SU-DHL-6 (cell line): ENCODE measurements at regions not wholly inside any gene's neighbourhood (a gene's known extent, or its start where the extent isn't known, plus 50 kb on each side); places are given as distances from the start of the nearest gene placed in this dataset.

ENCODE experiments used
- EZH2phosphoT487 ChIP-seq: fragments of 200-600 bp; sonication (generic), shearing (Covaris generic); conservative IDR thresholded peaks from 2 replicates; pipeline ENCODE4 v1.6.1; 2018; ENCODE audit warnings: mild to moderate bottlenecking, antibody characterized with exemption, low read length, moderate library complexity, mixed read lengths
- TF ChIP-seq, protein P1 (sequence below): fragments of 200-600 bp; sonication (generic); IDR thresholded peaks from one replicate; pipeline ENCODE4 v1.5.1; 2017; ENCODE audit warnings: antibody characterized with exemption, mild to moderate bottlenecking, low read length, moderate library complexity; ENCODE audit not compliant: insufficient read depth, poor library complexity, severe bottlenecking

DNA sequence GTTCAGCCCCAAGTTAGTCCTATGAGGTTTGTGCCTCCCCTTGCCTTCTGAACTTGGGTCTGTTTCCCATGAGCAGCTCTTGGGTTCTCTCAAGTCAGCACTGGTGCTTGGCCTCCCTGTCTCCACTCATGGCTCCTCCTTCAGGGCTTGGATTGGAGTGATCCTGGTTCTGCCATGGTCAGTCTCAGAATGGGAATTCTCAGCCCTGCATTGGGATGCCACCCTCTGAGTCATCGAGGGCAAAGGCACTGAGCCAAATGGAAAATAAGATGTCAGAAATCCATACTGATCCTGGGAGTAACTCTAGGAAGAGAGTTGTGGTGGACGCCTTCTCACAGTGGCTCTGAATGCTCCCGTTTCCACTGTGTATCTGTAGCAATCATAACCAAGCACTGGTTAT lies 233.4 kb upstream of the HABP2 start:
- TF ChIP-seq, protein P1, sequence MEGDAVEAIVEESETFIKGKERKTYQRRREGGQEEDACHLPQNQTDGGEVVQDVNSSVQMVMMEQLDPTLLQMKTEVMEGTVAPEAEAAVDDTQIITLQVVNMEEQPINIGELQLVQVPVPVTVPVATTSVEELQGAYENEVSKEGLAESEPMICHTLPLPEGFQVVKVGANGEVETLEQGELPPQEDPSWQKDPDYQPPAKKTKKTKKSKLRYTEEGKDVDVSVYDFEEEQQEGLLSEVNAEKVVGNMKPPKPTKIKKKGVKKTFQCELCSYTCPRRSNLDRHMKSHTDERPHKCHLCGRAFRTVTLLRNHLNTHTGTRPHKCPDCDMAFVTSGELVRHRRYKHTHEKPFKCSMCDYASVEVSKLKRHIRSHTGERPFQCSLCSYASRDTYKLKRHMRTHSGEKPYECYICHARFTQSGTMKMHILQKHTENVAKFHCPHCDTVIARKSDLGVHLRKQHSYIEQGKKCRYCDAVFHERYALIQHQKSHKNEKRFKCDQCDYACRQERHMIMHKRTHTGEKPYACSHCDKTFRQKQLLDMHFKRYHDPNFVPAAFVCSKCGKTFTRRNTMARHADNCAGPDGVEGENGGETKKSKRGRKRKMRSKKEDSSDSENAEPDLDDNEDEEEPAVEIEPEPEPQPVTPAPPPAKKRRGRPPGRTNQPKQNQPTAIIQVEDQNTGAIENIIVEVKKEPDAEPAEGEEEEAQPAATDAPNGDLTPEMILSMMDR = no peak
- no peak for TF ChIP-seq EZH2phosphoT487
